Pancreas (tissue), 10 donors: ENCODE measurements at regions not wholly inside any gene's neighbourhood (a gene's known extent, or its start where the extent isn't known, plus 50 kb on each side); places are given as distances from the start of the nearest gene placed in this dataset.
"Not testable (repeated sequence)": the region's sequence is repeated elsewhere in the genome, so short reads cannot be mapped to it uniquely, and the experiment has no call there.

Experiments
- ATAC-seq, 4 donors: fragments of 200-7000 bp; cut with Tn5 transposase; one replicate each; pipeline versions ENCODE4 v1.8.0 to v1.9.1; 2020; ENCODE audit warnings: mild to moderate bottlenecking in 4 of 4, moderate library complexity in 4 of 4
- DNase-seq, 6 donors: peaks; one replicate each; pipeline ENCODE4 v3.0.0-alpha.2; 2020
- FAIRE-seq: peaks from 2 replicates; lab custom pipeline; 2012; peaks lifted over from hg19 to GRCh38; lab: Jason Lieb, UNC
- H3K27ac ChIP-seq, 4 donors: fragments of 200-600 bp; sonication (generic); 1 replicate in 3 of 4; 2 replicates in 1 of 4; pipeline versions ENCODE4 v1.5.0 to v1.8.0; 2020
- H3K27me3 ChIP-seq, 4 donors: fragments of 200-600 bp; one replicate each; pipeline ENCODE4 v1.8.0; 2021
- H3K36me3 ChIP-seq, 3 donors: fragments of 200-600 bp; sonication (generic) in 1 of 3; one replicate each; pipeline versions ENCODE4 v1.5.0 to v1.8.0; 2020 to 2021
- H3K4me1 ChIP-seq, 3 donors: fragments of 200-600 bp; one replicate each; pipeline ENCODE4 v1.8.0; 2021
- H3K4me3 ChIP-seq, 4 donors: fragments of 200-600 bp; sonication (generic) in 2 of 4; one replicate each; pipeline versions ENCODE4 v1.5.0 to v1.8.0; 2020 to 2021
- H3K9me3 ChIP-seq, 4 donors: fragments of 200-600 bp; one replicate each; pipeline ENCODE4 v1.8.0; 2021
- CTCF ChIP-seq, 4 donors: fragments of 200-600 bp; sonication (generic) in 3 of 4; IDR thresholded peaks; one replicate each; pipeline versions ENCODE4 v1.5.0 to v1.8.0; 2021; ENCODE audit warnings: antibody characterized with exemption in 4 of 4
- WGBS, 2 donors: extraction: QIAGEN DNeasy Blood & Tissue Kit; methylation state at CpG; one replicate each; pipeline ENCODE4 v1.1.7; 2013; 5-methylcytosine and 5-hydroxymethylcytosine counted together
- intact Hi-C, 3 donors: fragments of 100-400 bp; cut with DNase I; formaldehyde crosslinking; loops; one replicate each; pipeline versions ENCODE4 v1.11.1 to v1.14.2; 2022
- donor health status: healthy with polysubstance abuse.
- donor health status: DM: no; HTN: no; CAD: no; lungs with moderate emphysema.
- donor health status: DM: no; HTN: no; CAD: no.
- donor health status: control.
- donor health status: control.
- donor health status: Bipolar disorder and iron deficiency.
- donor health status: DM: yes; HTN: yes; CAD: no.
- donor health status: DM: no; HTN: no; CAD: no.
- donor health status: DM: no; HTN: no; CAD: no.
- donor health status: DM: yes; HTN: yes; CAD: no.

GRCh38 chr9:90515510-90515909 lies 127.1 kb downstream of the DIRAS2 start:
- Histone ChIP-seq H3K27me3 (no peaks in the 10 kb centered on the region), H3K36me3 (no peaks in the 10 kb centered on the region), H3K4me1 (no peaks in the 10 kb centered on the region), H3K9me3 (no peaks in the 10 kb centered on the region), H3K4me3 (no peak overlapping the region), H3K27ac (no peak overlapping the region)
- WGBS, 2 donors: 86% methylated on average over 5 of the region's 5 CpGs
- TF ChIP-seq CTCF (IDR thresholded peaks at IDR 0.05): no peak
- no peak for FAIRE-seq
- no peak for ATAC-seq
- no peak for DNase-seq
- intact Hi-C loops: no loop called here

GRCh38 chr9:90517103-90517502 lies 125.5 kb downstream of the DIRAS2 start:
- no peak for TF ChIP-seq CTCF (IDR thresholded peaks at IDR 0.05)
- no peak for DNase-seq
- no peak for FAIRE-seq
- ATAC-seq: no peak
- Histone ChIP-seq H3K36me3 (no peaks in the 10 kb centered on the region), H3K9me3 (no peaks in the 10 kb centered on the region), H3K27ac (no peak overlapping the region), H3K27me3 (no peaks in the 10 kb centered on the region), H3K4me3 (no peak overlapping the region), H3K4me1 (no peaks in the 10 kb centered on the region)
- intact Hi-C loops: no loop called here
- 11 to 21% methylated on average over 2 of the region's 2 CpGs for WGBS, 2 donors

GRCh38 chr9:90521811-90522570 lies 120.6 kb downstream of the DIRAS2 start:
- DNase-seq: no peak
- Histone ChIP-seq H3K4me1 (no peaks in the 10 kb centered on the region), H3K36me3 (no peaks in the 10 kb centered on the region), H3K9me3 (no peaks in the 10 kb centered on the region), H3K27ac (no peak overlapping the region), H3K4me3 (no peak overlapping the region), H3K27me3 (no peaks in the 10 kb centered on the region)
- no peak for FAIRE-seq
- ATAC-seq: no peak
- intact Hi-C loops: no loop called here
- WGBS, 2 donors: 77 to 79% methylated on average over 7 of the region's 7 CpGs
- TF ChIP-seq CTCF (IDR thresholded peaks at IDR 0.05): no peak

GRCh38 chr9:90523958-90524357 lies 118.7 kb downstream of the DIRAS2 start:
- TF ChIP-seq CTCF (IDR thresholded peaks at IDR 0.05): no peak
- H3K27me3 ChIP-seq: no peaks in the 10 kb centered on the region
- no peak for ATAC-seq
- WGBS, 2 donors: 44 to 46% methylated on average over 1 of the region's 1 CpG
- FAIRE-seq: no peak
- no peak overlapping the region for H3K4me3 ChIP-seq
- H3K27ac ChIP-seq: no peak overlapping the region
- H3K9me3 ChIP-seq: no peaks in the 10 kb centered on the region
- no peak for DNase-seq
- H3K4me1 ChIP-seq: no peaks in the 10 kb centered on the region
- H3K36me3 ChIP-seq: no peaks in the 10 kb centered on the region
- intact Hi-C loops: no loop called here

GRCh38 chr9:90526386-90526785 lies 116.2 kb downstream of the DIRAS2 start:
- Histone ChIP-seq H3K27me3 (no peaks in the 10 kb centered on the region), H3K4me3 (no peak overlapping the region), H3K27ac (no peak overlapping the region), H3K9me3 (no peaks in the 10 kb centered on the region), H3K4me1 (no peaks in the 10 kb centered on the region), H3K36me3 (no peaks in the 10 kb centered on the region)
- intact Hi-C loops: no loop called here
- TF ChIP-seq CTCF (IDR thresholded peaks at IDR 0.05): no peak
- FAIRE-seq: no peak
- no peak for ATAC-seq
- no peak for DNase-seq

- H3K36me3 ChIP-seq, H3K4me1 ChIP-seq, FAIRE-seq, H3K4me3 ChIP-seq, H3K9me3 ChIP-seq, H3K27me3 ChIP-seq, intact Hi-C loops, DNase-seq, ATAC-seq, H3K27ac ChIP-seq: not testable (repeated sequence)
- 72 to 88% methylated on average over 4 of the region's 4 CpGs for WGBS, 2 donors
Measured at GRCh38 chr9:90536094-90536493, 106.5 kb downstream of the DIRAS2 start.
